Loucy (cell line): ENCODE measurements at regions not wholly inside any gene's neighbourhood (a gene's known extent, or its start where the extent isn't known, plus 50 kb on each side); places are given as distances from the start of the nearest gene placed in this dataset.

Experiments
- H2AFZ ChIP-seq: fragments of 200-600 bp; sonication (generic); 2 replicates; pipeline ENCODE4 v1.6.0; 2016; ENCODE audit warnings: antibody characterized with exemption, mild to moderate bottlenecking, low read length, moderate library complexity
- H3F3A ChIP-seq: fragments of 200-600 bp; 2 replicates; pipeline ENCODE4 v1.6.0; 2016; ENCODE audit warnings: antibody characterized with exemption, low read depth, mild to moderate bottlenecking
- H3K27me3 ChIP-seq: fragments of 200-600 bp; sonication (generic); 2 replicates; pipeline ENCODE4 v1.6.1; 2014; ENCODE audit warnings: low read length, mild to moderate bottlenecking; ENCODE audit not compliant: insufficient read depth, poor library complexity, severe bottlenecking
- H3K36me3 ChIP-seq: fragments of 200-600 bp; sonication (generic); 2 replicates; pipeline ENCODE4 v1.6.1; 2016; ENCODE audit warnings: low read length; ENCODE audit not compliant: insufficient read depth
- H3K4me1 ChIP-seq: fragments of 200-600 bp; sonication (generic); 2 replicates; pipeline ENCODE4 v1.5.1; 2014; ENCODE audit warnings: low read length, mild to moderate bottlenecking; ENCODE audit not compliant: insufficient read depth, poor library complexity, severe bottlenecking
- H3K4me2 ChIP-seq: fragments of 200-600 bp; sonication (generic); 2 replicates; pipeline ENCODE4 v1.6.0; 2014; ENCODE audit warnings: antibody characterized with exemption, low read length, low read depth, mild to moderate bottlenecking; ENCODE audit not compliant: poor library complexity, severe bottlenecking
- H3K4me3 ChIP-seq: fragments of 200-600 bp; sonication (generic); 2 replicates; pipeline ENCODE4 v1.5.1; 2014; ENCODE audit warnings: low read length, mild to moderate bottlenecking, mixed read lengths; ENCODE audit not compliant: poor library complexity, severe bottlenecking
- H3K79me2 ChIP-seq: fragments of 200-600 bp; sonication (generic); 2 replicates; pipeline ENCODE4 v1.6.1; 2014; ENCODE audit warnings: low read length; ENCODE audit not compliant: insufficient read depth
- H3K9ac ChIP-seq: fragments of 200-600 bp; sonication (generic); 2 replicates; pipeline ENCODE4 v1.6.0; 2014; ENCODE audit warnings: mild to moderate bottlenecking, low read depth, low read length, moderate library complexity; ENCODE audit not compliant: poor library complexity, severe bottlenecking
- H3K9me2 ChIP-seq: fragments of 200-600 bp; sonication (generic); replicated peaks from 2 replicates; pipeline ENCODE4 v1.6.1; 2016; ENCODE audit warnings: low read depth, low read length, mixed read lengths
- H3K9me3 ChIP-seq: fragments of 200-600 bp; sonication (generic); 2 replicates; pipeline ENCODE4 v1.6.1; 2014; ENCODE audit warnings: mild to moderate bottlenecking, antibody characterized with exemption, low read length, low read depth; ENCODE audit not compliant: insufficient read depth
- H4K20me1 ChIP-seq: fragments of 200-600 bp; sonication (generic); 2 replicates; pipeline ENCODE4 v1.6.0; 2014; ENCODE audit warnings: antibody characterized with exemption, low read length, mild to moderate bottlenecking; ENCODE audit not compliant: insufficient read depth, poor library complexity, severe bottlenecking
- CTCF ChIP-seq: fragments of 200-600 bp; sonication (generic); conservative IDR thresholded peaks from 2 replicates; pipeline ENCODE4 v1.5.1; 2014; ENCODE audit warnings: mild to moderate bottlenecking, antibody characterized with exemption, low read length
- EZH2phosphoT487 ChIP-seq: fragments of 200-600 bp; IDR thresholded peaks from 2 replicates; pipeline ENCODE4 v1.6.1; 2018; ENCODE audit warnings: antibody characterized with exemption, mild to moderate bottlenecking, moderate library complexity, borderline replicate concordance

- Histone ChIP-seq H3F3A (no peaks in the 10 kb centered on the region), H3K9me2 (no peaks in the 10 kb centered on the region), H4K20me1 (no peaks in the 10 kb centered on the region), H3K9ac (no peak overlapping the region), H3K9me3 (no peaks in the 10 kb centered on the region), H3K27me3 (no peaks in the 10 kb centered on the region), H2AFZ (no peak overlapping the region), H3K4me2 (peak overlapping the region; percentile 24), H3K4me3 (no peak overlapping the region), H3K79me2 (no peaks in the 10 kb centered on the region), H3K36me3 (no peaks in the 10 kb centered on the region), H3K4me1 (peaks cover 13% of the 10 kb centered on the region)
- TF ChIP-seq CTCF (no peak), EZH2phosphoT487 (no peak)
Observed at GRCh38 chr18:70663141-70663540, 374.3 kb downstream of the SOCS6 start.

- H3K4me2 ChIP-seq = peak overlapping the region; percentile 24
- H3F3A ChIP-seq = no peaks in the 10 kb centered on the region
- H3K27me3 ChIP-seq = no peaks in the 10 kb centered on the region
- no peaks in the 10 kb centered on the region for H3K36me3 ChIP-seq
- H3K4me1 ChIP-seq = peaks cover 13% of the 10 kb centered on the region
- H2AFZ ChIP-seq = no peak overlapping the region
- no peaks in the 10 kb centered on the region for H3K79me2 ChIP-seq
- H3K9me3 ChIP-seq = no peaks in the 10 kb centered on the region
- no peaks in the 10 kb centered on the region for H4K20me1 ChIP-seq
- TF ChIP-seq EZH2phosphoT487 (no peak), CTCF (no peak)
- no peak overlapping the region for H3K9ac ChIP-seq
- H3K4me3 ChIP-seq = no peak overlapping the region
- no peaks in the 10 kb centered on the region for H3K9me2 ChIP-seq
Observed at GRCh38 chr18:70662588-70662987, 373.7 kb downstream of the SOCS6 start.

- Histone ChIP-seq H3K9ac (no peak overlapping the region), H3K4me2 (no peak overlapping the region)
- TF ChIP-seq CTCF (no peak), EZH2phosphoT487 (no peak)
Observed at GRCh38 chr18:70659036-70659925, 370.4 kb downstream of the SOCS6 start.

More at GRCh38 chr18:70659036-70659925, 370.4 kb downstream of the SOCS6 start:
- Histone ChIP-seq H2AFZ (no peak overlapping the region), H3K79me2 (no peaks in the 10 kb centered on the region), H4K20me1 (no peaks in the 10 kb centered on the region), H3K4me1 (peaks cover 13% of the 10 kb centered on the region), H3K27me3 (no peaks in the 10 kb centered on the region), H3K9me2 (no peaks in the 10 kb centered on the region), H3F3A (no peaks in the 10 kb centered on the region), H3K4me3 (no peak overlapping the region), H3K9me3 (no peaks in the 10 kb centered on the region), H3K36me3 (no peaks in the 10 kb centered on the region)
